ENCODE measurements at regions not wholly inside any gene's neighbourhood (a gene's known extent, or its start where the extent isn't known, plus 50 kb on each side); places are given as distances from the start of the nearest gene placed in this dataset.

GRCh38 chr10:9091530-9092093, 1037.1 kb downstream of the GATA3 start:
- TF ChIP-seq ZNF687 (IDR thresholded peaks at IDR 0.05), result no peak
- no peak for TF ChIP-seq MTA2 (IDR thresholded peaks at IDR 0.05; ENCODE audit: low read depth)
- TF ChIP-seq TCF12 (IDR thresholded peaks at IDR 0.05; ENCODE audit: low read depth, low read length), result no peak
- DNase-seq (ENCODE audit: low read depth, low spot score), result no peak
- SMC1A ChIA-PET (ENCODE audit: uncharacterized antibody, unreplicated experiment), result no interaction called here
- no peak overlapping the region for H2AFZ ChIP-seq (ENCODE audit: control insufficient read depth, low read depth, low read length)
- H3K27me3 ChIP-seq (replicated peaks in 1 of 2; ENCODE audit: control insufficient read depth in 2 of 2, insufficient read depth in 2 of 2, low read length in 1 of 2), result no peaks in the 10 kb centered on the region
- CTCF ChIA-PET, result no interaction called here
- H3K36me3 ChIP-seq (ENCODE audit: control insufficient read depth in 2 of 2, insufficient read depth in 2 of 2, low read length in 1 of 2), result no peaks in the 10 kb centered on the region
- H3K4me1 ChIP-seq (ENCODE audit: control insufficient read depth, insufficient read depth, low read length), result no peaks in the 10 kb centered on the region
- RAD21 ChIA-PET (ENCODE audit: unreplicated experiment), result no interaction called here
- no peak for FAIRE-seq
- intact Hi-C loops (cut with micrococcal nuclease; ENCODE audit: unreplicated experiment) (no loop called here), in situ Hi-C loops (cut with MboI) (no loop called here)
- H3K4me2 ChIP-seq (ENCODE audit: control insufficient read depth, insufficient read depth), result no peak overlapping the region
- H3K79me2 ChIP-seq (ENCODE audit: control insufficient read depth, insufficient read depth, low read length), result no peaks in the 10 kb centered on the region
- H3K27ac ChIP-seq (ENCODE audit: control insufficient read depth, insufficient read depth), result no peak overlapping the region
- no peaks in the 10 kb centered on the region for H4K20me1 ChIP-seq (ENCODE audit: control insufficient read depth, insufficient read depth)
- no peaks in the 10 kb centered on the region for H3K9me3 ChIP-seq (replicated peaks; ENCODE audit: control insufficient read depth, insufficient read depth, low read length)
- WGBS (ENCODE audit: insufficient coverage, insufficient replicate concordance, low lambda C conversion rate, missing lambda C conversion rate), result 3% methylated on average over 3 of the region's 3 CpGs
- POLR2A ChIA-PET, result no interaction called here
- BruUV-seq (replicated peaks), result no TSS peak
- no peak overlapping the region for H3K4me3 ChIP-seq
- no peak for ATAC-seq
- H3K9ac ChIP-seq (ENCODE audit: control insufficient read depth, insufficient read depth, low read length), result no peak overlapping the region

GRCh38 chr10:9096288-9096687, 1041.8 kb downstream of the GATA3 start:
- FAIRE-seq (no peak), ATAC-seq (no peak), DNase-seq (ENCODE audit: low read depth, low spot score) (no peak)
- intact Hi-C loops (cut with micrococcal nuclease; ENCODE audit: unreplicated experiment), result no loop called here
- POLR2A ChIA-PET, result no interaction called here
- whole genome bisulfite sequencing (ENCODE audit: insufficient coverage, insufficient replicate concordance, low lambda C conversion rate, missing lambda C conversion rate), result 26% methylated on average over 4 of the region's 4 CpGs
- in situ Hi-C loops (cut with MboI), result no loop called here
- RAD21 ChIA-PET (ENCODE audit: unreplicated experiment), result no interaction called here
- no peaks in the 10 kb centered on the region for H4K20me1 ChIP-seq (ENCODE audit: control insufficient read depth, insufficient read depth)
- H3K9ac ChIP-seq (ENCODE audit: control insufficient read depth, insufficient read depth, low read length), result no peak overlapping the region
- TF ChIP-seq EED (IDR thresholded peaks at IDR 0.05; ENCODE audit: low read depth), result no peak
- TF ChIP-seq NBN (IDR thresholded peaks at IDR 0.05), result no peak
- TF ChIP-seq CHD1 (IDR thresholded peaks at IDR 0.05; ENCODE audit: low read depth, low read length), result no peak
- TF ChIP-seq GABPA (IDR thresholded peaks at IDR 0.05; ENCODE audit: low read depth), result no peak
- TF ChIP-seq ZSCAN29 (IDR thresholded peaks at IDR 0.05), result no peak
- TF ChIP-seq ASH2L (IDR thresholded peaks at IDR 0.05; ENCODE audit: borderline replicate concordance, low read depth), result no peak
- TF ChIP-seq YY1 (IDR thresholded peaks at IDR 0.05; ENCODE audit: low read depth, low read length), result no peak
- TF ChIP-seq RCOR1 (conservative IDR thresholded peaks at IDR 0.05; ENCODE audit: low read depth, low read length), result no peak
- no peak overlapping the region for H3K4me2 ChIP-seq (ENCODE audit: control insufficient read depth, insufficient read depth)
- no peaks in the 10 kb centered on the region for H3K4me1 ChIP-seq (ENCODE audit: control insufficient read depth, insufficient read depth, low read length)
- CTCF ChIA-PET, result interaction anchor here (0.7 to 1.3 kb wide), 2 partner anchors 17 to 207 kb away, joined by 3 to 4 read pairs; no protein-coding TSS in a partner anchor
- H3K27me3 ChIP-seq (replicated peaks in 1 of 2; ENCODE audit: control insufficient read depth in 2 of 2, insufficient read depth in 2 of 2, low read length in 1 of 2), result no peaks in the 10 kb centered on the region
- H2AFZ ChIP-seq (ENCODE audit: control insufficient read depth, low read depth, low read length), result no peak overlapping the region
- H3K9me3 ChIP-seq (replicated peaks; ENCODE audit: control insufficient read depth, insufficient read depth, low read length), result no peaks in the 10 kb centered on the region
- SMC1A ChIA-PET (ENCODE audit: uncharacterized antibody, unreplicated experiment), result no interaction called here
- H3K27ac ChIP-seq (ENCODE audit: control insufficient read depth, insufficient read depth), result no peak overlapping the region
- H3K79me2 ChIP-seq (ENCODE audit: control insufficient read depth, insufficient read depth, low read length), result no peaks in the 10 kb centered on the region
- BruUV-seq (replicated peaks), result no TSS peak
- H3K36me3 ChIP-seq (ENCODE audit: control insufficient read depth in 2 of 2, insufficient read depth in 2 of 2, low read length in 1 of 2), result no peaks in the 10 kb centered on the region
- no peak overlapping the region for H3K4me3 ChIP-seq
